IPS-18c (cell line): ENCODE measurements at regions not wholly inside any gene's neighbourhood (a gene's known extent, or its start where the extent isn't known, plus 50 kb on each side); places are given as distances from the start of the nearest gene placed in this dataset.
"Not testable (repeated sequence)": the region's sequence is repeated elsewhere in the genome, so short reads cannot be mapped to it uniquely, and the experiment has no call there.

Source experiments
- H3K4me3 ChIP-seq: 2 replicates; pipeline ENCODE4 v1.7.0; 2013; ENCODE audit warnings: low read depth, mild to moderate bottlenecking, low read length, moderate library complexity; ENCODE audit not compliant: insufficient read depth
- H3K9me3 ChIP-seq: one replicate; pipeline ENCODE4 v1.6.1; 2013; ENCODE audit warnings: mild to moderate bottlenecking, low read length, moderate library complexity; ENCODE audit not compliant: control insufficient read depth, insufficient read depth

DNA sequence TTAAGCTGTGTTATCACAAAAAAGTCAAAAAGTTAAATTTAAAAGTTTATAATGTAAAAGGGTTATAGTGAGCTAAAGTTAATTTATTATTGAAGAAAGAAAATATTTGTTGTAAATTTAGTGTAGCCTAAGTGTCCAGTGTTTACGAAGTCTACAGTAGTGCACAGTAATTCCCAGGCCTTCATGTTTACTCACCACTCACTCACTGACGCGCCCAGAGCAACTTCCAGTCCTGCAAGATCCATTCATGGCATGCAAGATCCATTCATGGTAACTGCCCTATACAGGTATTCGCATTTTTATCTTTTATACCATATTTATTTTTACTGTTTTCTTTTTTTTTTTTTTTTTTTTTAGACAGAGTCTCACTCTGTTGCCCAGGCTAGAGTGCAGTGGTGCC, 69.5 kb downstream of the TPRA1 start:
- H3K4me3 ChIP-seq: no peak overlapping the region
- H3K9me3 ChIP-seq: no peaks in the 10 kb centered on the region

- H3K4me3 ChIP-seq: no peak overlapping the region
Observed at GRCh38 chr3:127518456-127519081, 72.0 kb downstream of the TPRA1 start.

DNA sequence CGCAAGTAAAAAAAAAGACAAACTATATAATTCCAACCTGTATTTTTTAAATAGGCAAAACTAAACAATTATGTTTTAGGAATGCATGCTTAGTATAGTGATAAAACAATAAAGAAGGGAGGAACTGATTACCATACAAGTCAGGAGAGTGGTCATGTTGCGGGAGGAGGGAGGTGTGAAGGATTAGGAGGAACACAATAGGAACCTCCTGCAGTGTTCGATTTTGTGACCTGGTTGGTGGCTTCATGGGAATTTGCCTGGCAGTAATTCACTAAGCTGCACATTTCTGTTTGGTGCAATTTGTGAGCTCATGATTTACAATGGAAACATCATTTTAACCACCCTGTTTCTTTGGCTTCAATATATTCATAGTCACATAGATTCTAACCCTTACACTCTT, 78.3 kb downstream of the TPRA1 start:
- H3K9me3 ChIP-seq: no peaks in the 10 kb centered on the region
- no peak overlapping the region for H3K4me3 ChIP-seq

More at GRCh38 chr3:127518456-127519081, 72.0 kb downstream of the TPRA1 start:
- no peaks in the 10 kb centered on the region for H3K9me3 ChIP-seq

GRCh38 chr3:127501177-127501576, 89.4 kb downstream of the TPRA1 start:
- no peak overlapping the region for H3K4me3 ChIP-seq
- H3K9me3 ChIP-seq: peaks cover 2% of the 10 kb centered on the region

DNA sequence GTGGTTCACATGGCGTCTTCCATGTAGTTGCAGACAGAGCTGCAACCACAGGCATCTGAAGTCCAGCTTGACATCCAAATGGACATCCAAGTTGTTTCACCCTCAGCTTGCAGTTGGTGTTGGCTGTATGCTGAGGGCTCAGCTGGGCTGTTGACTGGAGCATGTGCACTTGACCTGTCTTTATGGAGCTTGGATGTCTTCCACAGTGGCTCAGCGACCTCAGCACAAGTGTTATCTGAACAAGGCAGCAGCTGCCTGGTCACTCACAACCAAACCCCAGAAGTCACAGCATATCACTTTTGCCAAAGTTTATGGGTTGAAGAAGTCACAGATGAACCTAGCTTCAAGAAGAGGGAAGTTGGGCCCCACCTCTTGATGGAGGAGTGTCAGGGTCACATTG, 92.9 kb downstream of the TPRA1 start:
- H3K9me3 ChIP-seq: peaks cover 8% of the 10 kb centered on the region
- H3K4me3 ChIP-seq: no peak overlapping the region

DNA sequence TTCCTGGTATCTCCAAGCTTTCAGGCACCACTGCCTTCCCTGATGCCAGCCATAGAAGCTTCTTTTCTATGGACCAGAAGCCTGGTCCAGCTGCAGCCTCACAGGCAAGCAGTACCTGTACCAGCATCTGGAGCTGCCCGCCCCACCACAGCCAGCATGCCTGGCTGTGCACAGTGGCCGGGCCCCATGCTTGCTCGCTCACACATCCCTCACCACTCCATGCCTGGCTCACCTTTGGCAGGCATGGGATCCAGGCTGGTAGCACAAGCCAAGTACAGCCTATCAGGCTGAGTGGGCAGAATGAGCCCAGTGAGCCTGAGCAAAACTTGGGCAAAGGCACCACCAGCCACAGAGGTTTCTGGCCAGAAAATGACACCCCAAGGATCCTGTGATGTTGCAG, 93.4 kb downstream of the TPRA1 start:
- no peak overlapping the region for H3K4me3 ChIP-seq
- peaks cover 8% of the 10 kb centered on the region for H3K9me3 ChIP-seq

GRCh38 chr3:127495821-127496655, 94.5 kb downstream of the TPRA1 start:
- H3K9me3 ChIP-seq: peaks cover 8% of the 10 kb centered on the region
- H3K4me3 ChIP-seq: no peak overlapping the region

DNA sequence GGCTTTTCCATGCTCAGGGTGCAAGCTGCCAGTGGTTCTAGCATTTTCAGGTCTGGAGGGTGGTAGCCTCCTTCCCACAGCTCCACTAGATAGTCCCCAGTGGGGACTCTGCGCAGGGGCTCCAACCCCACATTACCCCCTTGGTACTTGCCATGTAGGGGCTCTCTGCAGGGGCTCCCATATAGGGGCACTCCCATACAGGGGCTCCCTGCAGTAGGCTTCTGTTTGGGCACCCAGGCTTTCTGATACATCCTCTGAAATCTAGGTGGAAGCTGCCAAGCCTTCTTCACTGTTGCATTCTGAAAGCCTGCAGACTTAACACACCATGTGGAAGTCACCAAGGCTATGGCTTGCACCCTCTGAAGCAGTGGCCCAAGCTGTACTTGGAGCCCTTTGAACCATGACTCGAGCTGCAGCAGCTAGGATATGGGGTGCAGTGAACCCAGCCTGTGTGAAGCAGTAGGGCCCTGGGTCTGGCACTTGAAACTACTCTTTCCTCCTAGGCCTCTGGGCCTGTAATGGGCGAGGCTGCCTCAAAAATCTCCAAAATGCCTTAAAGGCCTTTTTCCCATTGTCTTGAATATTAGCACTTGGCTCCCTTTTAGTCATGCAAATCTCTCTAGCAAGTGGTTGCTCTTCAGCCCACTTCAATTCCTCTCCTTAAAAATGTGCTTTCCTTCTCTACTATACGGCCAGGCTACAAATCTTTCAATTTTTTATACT, 96.4 kb downstream of the TPRA1 start:
- peak overlapping the region; percentile 9; the same call in 1 of the 2 replicates for H3K4me3 ChIP-seq
- peaks cover 8% of the 10 kb centered on the region for H3K9me3 ChIP-seq

DNA sequence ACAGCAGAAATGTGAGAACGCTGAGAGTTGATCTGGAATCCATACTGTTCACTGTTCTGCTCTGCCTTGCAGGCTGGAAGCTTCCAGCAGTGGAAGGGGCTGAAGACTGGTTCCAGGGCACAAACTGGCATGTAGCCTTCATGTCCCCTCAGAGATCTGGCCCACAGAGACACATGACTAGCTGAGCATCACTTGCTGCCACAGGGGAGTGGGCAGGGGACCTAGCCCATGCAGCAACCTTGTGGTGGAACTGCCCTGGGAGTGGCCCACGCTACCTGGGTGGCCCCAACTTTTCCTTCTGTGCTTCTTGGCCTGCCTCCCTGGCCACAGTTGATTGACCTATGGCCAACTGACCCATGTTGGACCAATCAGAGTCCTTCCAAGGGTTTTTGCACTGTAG, 98.1 kb downstream of the TPRA1 start:
- Histone ChIP-seq H3K9me3 (peaks cover 8% of the 10 kb centered on the region), H3K4me3 (no peak overlapping the region)

- H3K4me3 ChIP-seq: no peak overlapping the region
- peaks cover 5% of the 10 kb centered on the region for H3K9me3 ChIP-seq
Observed at GRCh38 chr3:127491909-127492308, 98.6 kb downstream of the TPRA1 start.

DNA sequence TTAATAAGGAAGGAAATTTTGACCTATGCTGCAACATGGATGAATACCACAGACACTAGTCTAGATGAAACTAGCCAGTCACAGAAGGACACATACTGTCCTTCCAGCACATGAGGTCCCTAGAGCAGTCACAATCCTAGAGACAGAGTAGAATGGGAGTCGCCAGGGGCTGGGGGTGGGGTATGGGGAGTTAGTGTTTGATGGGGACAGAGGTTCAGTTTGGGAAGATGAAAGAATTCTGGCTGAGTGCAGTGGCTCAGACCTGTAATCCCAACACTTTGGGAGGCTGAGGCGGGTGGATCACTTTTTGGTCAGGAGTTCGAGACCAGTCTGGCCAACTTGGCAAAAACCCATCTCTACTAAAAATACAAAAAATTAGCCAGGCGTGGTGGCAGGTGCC, 99.2 kb downstream of the TPRA1 start:
- peaks cover 6% of the 10 kb centered on the region for H3K9me3 ChIP-seq

DNA sequence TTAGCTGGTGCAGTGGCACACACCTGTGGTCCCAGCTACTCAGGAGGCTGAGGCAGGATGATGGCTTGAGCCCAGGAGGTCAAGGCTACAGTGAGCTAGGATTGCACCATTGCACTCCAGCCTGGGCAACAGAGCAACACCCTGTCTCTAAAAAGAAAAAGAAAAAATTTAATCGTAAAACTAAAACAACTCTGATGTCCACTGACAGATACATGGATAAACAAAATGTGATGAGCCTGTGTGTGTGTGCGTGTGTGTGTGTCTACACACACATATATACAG, 99.6 kb downstream of the TPRA1 start:
- not testable (repeated sequence) for H3K9me3 ChIP-seq, H3K4me3 ChIP-seq

More for the DNA sequence above, 99.2 kb downstream of the TPRA1 start:
- no peak overlapping the region for H3K4me3 ChIP-seq

DNA sequence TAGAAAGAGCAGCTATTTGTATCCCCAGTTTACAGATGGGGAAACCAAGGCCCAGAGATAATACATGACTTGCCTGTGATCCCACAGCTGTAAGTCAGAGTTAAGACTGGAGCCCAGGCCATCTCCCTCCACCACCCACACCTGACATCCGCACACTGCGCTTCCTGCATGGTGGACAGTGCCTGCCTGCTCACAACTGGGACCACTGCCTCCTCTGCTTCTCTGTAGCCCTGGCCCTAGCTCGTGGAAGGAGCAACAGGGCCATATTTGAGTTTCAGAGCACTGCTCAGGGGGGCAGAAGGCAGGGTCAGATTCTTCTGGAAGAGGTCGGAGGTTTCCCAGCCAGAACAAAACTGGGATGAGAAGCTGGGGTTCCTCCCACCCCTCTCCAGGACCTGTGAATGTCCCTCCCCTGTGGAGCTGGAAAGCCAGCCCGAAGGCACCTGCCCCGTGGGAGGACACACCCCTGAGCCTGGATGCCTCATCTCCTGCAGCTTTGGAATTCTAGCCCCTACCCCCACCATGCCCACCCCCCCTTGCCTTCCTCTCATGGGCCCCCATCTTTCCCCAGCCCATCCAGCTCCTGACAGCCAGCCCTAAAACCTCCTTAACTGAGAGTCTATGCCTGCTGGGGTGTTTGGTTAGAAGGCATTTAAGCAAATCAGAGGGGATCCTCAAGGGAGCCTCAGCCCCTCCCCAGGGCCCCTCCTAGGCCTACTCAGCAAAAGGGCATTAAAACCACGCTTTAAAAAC, 100.1 kb downstream of the TPRA1 start:
- no peak overlapping the region for H3K4me3 ChIP-seq

DNA sequence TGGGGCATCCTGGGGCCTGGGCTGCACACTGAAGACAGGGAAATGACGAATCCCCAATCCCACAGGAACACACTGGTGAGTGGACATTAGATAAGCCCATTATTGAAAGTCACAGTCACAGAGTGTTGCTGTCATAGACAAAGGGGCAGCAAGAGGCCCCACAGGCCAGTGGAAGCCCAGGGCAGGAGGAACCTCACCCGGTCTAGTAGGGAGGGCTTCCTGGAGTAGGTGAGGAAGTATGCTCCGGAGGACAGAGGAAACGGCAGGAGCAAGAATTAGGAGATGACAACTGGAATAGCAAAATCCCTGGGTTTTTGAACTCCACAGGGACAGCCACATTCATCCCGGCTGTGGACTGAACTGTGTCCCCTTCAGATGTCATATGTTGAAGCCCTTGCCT, 101.2 kb downstream of the TPRA1 start:
- Histone ChIP-seq H3K9me3 (peaks cover 7% of the 10 kb centered on the region), H3K4me3 (no peak overlapping the region)

More for the DNA sequence above, 100.1 kb downstream of the TPRA1 start:
- H3K9me3 ChIP-seq: peaks cover 7% of the 10 kb centered on the region

- H3K4me3 ChIP-seq: no peak overlapping the region
- H3K9me3 ChIP-seq: peaks cover 5% of the 10 kb centered on the region
Observed at GRCh38 chr3:127488740-127489139, 101.8 kb downstream of the TPRA1 start.

- H3K9me3 ChIP-seq: peaks cover 2% of the 10 kb centered on the region
- no peak overlapping the region for H3K4me3 ChIP-seq
Observed at GRCh38 chr3:127488141-127488672, 102.3 kb downstream of the TPRA1 start.

DNA sequence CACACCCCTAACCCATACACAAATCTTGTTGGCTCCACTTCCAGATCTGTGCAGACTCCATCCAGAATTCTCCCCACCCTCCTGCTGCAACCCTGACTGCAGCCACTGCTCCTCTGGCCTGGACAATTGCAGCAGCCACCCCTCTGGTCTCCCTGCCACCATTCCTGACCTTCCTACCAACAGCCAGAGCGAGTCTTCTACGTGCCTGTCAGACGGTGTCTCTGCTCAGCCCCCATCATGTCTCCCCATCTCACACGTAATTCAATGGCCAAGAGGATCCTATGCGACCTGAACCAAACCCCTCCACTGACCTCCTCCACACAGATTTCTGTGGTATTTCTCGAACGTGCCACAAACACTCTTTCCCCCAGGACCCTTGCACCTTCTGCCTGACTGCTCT, 103.3 kb downstream of the TPRA1 start:
- Histone ChIP-seq H3K4me3 (no peak overlapping the region), H3K9me3 (peaks cover 2% of the 10 kb centered on the region)
